ENCODE measurements at regions not wholly inside any gene's neighbourhood (a gene's known extent, or its start where the extent isn't known, plus 50 kb on each side); places are given as distances from the start of the nearest gene placed in this dataset.

DNA sequence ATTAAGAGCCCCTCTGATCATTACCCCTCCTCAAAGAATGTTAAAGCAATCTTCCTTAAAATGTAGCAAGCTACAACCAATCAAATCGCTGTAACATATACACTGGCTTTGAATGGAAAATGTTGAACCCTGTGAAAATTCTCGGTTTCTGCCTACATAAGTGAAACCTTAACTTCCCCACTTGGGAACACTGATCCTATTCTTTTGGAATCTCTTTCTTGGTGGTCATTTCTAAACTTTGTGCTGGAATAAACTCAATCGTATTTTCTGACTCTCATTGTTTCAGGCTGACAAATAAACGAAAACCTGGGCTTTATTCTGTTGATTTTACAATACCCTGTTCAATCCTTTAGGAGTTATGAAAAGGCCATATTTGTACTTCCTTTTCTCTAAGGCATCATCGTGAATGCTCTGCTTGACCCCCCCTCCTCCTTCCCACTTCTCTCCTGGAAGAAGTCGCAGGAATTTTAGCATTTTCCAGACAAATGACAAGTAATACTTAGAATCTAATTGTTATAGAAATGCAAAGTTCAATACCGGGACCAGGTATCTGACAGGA is 155.1 kb upstream of the FAM13C start (continued):
- TF ChIP-seq CTCF (IDR thresholded peaks at IDR 0.05 in 2 of 3, conservative IDR thresholded peaks at IDR 0.05 in 1 of 3; ENCODE audit: borderline replicate concordance in 1 of 3, insufficient read depth in 1 of 3, low read depth in 2 of 3, low read length in 2 of 3) (no peak), ZBTB33 (IDR thresholded peaks at IDR 0.05; ENCODE audit: extremely low read depth, insufficient replicate concordance, low read length) (no peak), TCF7L2 (IDR thresholded peaks at IDR 0.05; ENCODE audit: borderline replicate concordance, extremely low read depth, insufficient read depth, insufficient read length) (no peak)

DNA sequence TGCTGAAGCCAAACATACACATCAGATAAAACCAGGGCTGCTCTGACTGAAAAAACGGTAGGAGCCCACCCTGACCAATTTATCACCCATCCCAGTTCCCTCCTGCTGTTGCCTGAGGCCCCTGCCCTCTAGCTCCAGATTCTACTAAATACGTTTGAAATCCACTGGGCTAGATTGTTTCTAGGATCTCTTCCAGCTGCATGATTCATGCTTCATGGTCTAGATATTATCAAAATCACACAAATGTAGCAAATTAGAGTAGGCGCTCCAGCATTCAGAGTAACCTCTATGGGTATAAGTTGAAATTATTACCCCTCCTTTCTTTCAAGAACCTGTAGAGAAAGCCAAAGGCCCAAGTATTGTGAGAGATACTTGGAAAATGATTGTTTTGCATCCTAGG is 151.2 kb upstream of the FAM13C start:
- Histone ChIP-seq H3K4me3 (replicated peaks in 1 of 2; ENCODE audit: low read depth in 1 of 2, low read length in 2 of 2) (no peak overlapping the region), H3K27me3 (ENCODE audit: insufficient read depth, low read length) (peaks cover 12% of the 10 kb centered on the region), H3K27ac (ENCODE audit: low read depth, low read length) (no peak overlapping the region), H4K20me1 (ENCODE audit: insufficient read depth) (no peaks in the 10 kb centered on the region), H3K79me2 (ENCODE audit: insufficient read depth, low read length) (no peaks in the 10 kb centered on the region), H3K9me3 (ENCODE audit: control insufficient read depth in 1 of 2, insufficient read depth in 1 of 2, low read depth in 1 of 2, low read length in 2 of 2) (no peaks in the 10 kb centered on the region), H3K4me2 (ENCODE audit: low read length) (no peak overlapping the region), H3K36me3 (ENCODE audit: control insufficient read depth in 1 of 2, insufficient read depth in 2 of 2, low read length in 2 of 2) (no peaks in the 10 kb centered on the region), H3K4me1 (ENCODE audit: control insufficient read depth in 1 of 2, insufficient read depth in 2 of 2, low read length in 2 of 2) (peaks cover 0 to under 1% of the 10 kb centered on the region in 2 experiments; a peak in 1 of 4 replicates), H3K9me2 (ENCODE audit: insufficient read depth) (no peaks in the 10 kb centered on the region), H3K9ac (ENCODE audit: low read length) (no peak overlapping the region), H2AFZ (ENCODE audit: low read depth, low read length, poor library complexity, severe bottlenecking) (no peak overlapping the region)
- RAD21 ChIA-PET (ENCODE audit: low non-redundant PET in 1 of 2, low total read pairs in 2 of 2, uncharacterized antibody in 2 of 2, unreplicated experiment in 2 of 2) = no interaction called here
- POLR2A ChIA-PET = no interaction called here
- BruUV-seq (replicated peaks) = no TSS peak
- TF ChIP-seq FOSL1 (IDR thresholded peaks at IDR 0.05; ENCODE audit: low read depth) = no peak
- no peak for TF ChIP-seq EZH2phosphoT487 (IDR thresholded peaks at IDR 0.05; ENCODE audit: borderline replicate concordance)
- TF ChIP-seq CEBPB (IDR thresholded peaks at IDR 0.05; ENCODE audit: low read depth) = no peak
- TF ChIP-seq ELF1 (IDR thresholded peaks at IDR 0.05; ENCODE audit: borderline replicate concordance, low read depth) = no peak
- no peak for TF ChIP-seq EZH2 (IDR thresholded peaks at IDR 0.05)
- TF ChIP-seq POLR2A (IDR thresholded peaks at IDR 0.05; ENCODE audit: borderline replicate concordance, extremely low read depth, insufficient read depth, insufficient read length) = no peak
- TF ChIP-seq SRF (IDR thresholded peaks at IDR 0.05; ENCODE audit: low read depth) = no peak
- no peak for TF ChIP-seq SIN3A (IDR thresholded peaks at IDR 0.05; ENCODE audit: low read depth)
- TF ChIP-seq, protein P1, sequence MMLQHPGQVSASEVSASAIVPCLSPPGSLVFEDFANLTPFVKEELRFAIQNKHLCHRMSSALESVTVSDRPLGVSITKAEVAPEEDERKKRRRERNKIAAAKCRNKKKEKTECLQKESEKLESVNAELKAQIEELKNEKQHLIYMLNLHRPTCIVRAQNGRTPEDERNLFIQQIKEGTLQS (IDR thresholded peaks at IDR 0.05) = no peak
- TF ChIP-seq YY1 (IDR thresholded peaks at IDR 0.05; ENCODE audit: extremely low read depth, insufficient replicate concordance, low read depth, low read length) = no peak
- intact Hi-C loops (cut with micrococcal nuclease) = no loop called here
- ATAC-seq (no peak), DNase-seq (ENCODE audit: low read depth, low spot score) (no peak)
- CTCF ChIA-PET = no interaction called here

Measured in HCT116 (cell line).